H9 (cell line): ENCODE measurements at regions not wholly inside any gene's neighbourhood (a gene's known extent, or its start where the extent isn't known, plus 50 kb on each side); places are given as distances from the start of the nearest gene placed in this dataset.

Experiments used
- DNase-seq: peaks from one replicate; pipeline ENCODE4 v3.0.0-alpha.2; 2017
- H2AFZ ChIP-seq: one replicate; pipeline ENCODE4 v1.6.1; 2013; ENCODE audit warnings: mild to moderate bottlenecking, low read length, control low read depth, moderate library complexity
- H2AK5ac ChIP-seq: 2 replicates; pipeline ENCODE4 v1.6.1; 2013; ENCODE audit warnings: low read length, control low read depth, mixed read lengths; ENCODE audit not compliant: insufficient read length
- H2BK120ac ChIP-seq: one replicate; pipeline ENCODE4 v1.6.1; 2013; ENCODE audit warnings: low read depth, mild to moderate bottlenecking, low read length, control low read depth, inconsistent platforms; ENCODE audit not compliant: poor library complexity, severe bottlenecking
- H2BK12ac ChIP-seq: 2 replicates; pipeline ENCODE4 v1.6.1; 2013; ENCODE audit warnings: low read length, control low read depth, mixed read lengths, low read depth; ENCODE audit not compliant: insufficient read length
- H2BK15ac ChIP-seq: 2 replicates; pipeline ENCODE4 v1.6.1; 2013; ENCODE audit warnings: low read depth, low read length, control low read depth
- H2BK20ac ChIP-seq: one replicate; pipeline ENCODE4 v1.6.1; 2013; ENCODE audit warnings: low read depth, mild to moderate bottlenecking, low read length, control low read depth, inconsistent platforms; ENCODE audit not compliant: poor library complexity, severe bottlenecking
- H2BK5ac ChIP-seq: 2 replicates; pipeline ENCODE4 v1.6.1; 2013; ENCODE audit warnings: low read length, control low read depth, mixed read lengths; ENCODE audit not compliant: insufficient read length
- H3K14ac ChIP-seq: 2 replicates; pipeline ENCODE4 v1.6.1; 2013; ENCODE audit warnings: low read length, control low read depth; ENCODE audit not compliant: insufficient read depth
- H3K18ac ChIP-seq: 2 replicates; pipeline ENCODE4 v1.6.1; 2013; ENCODE audit warnings: low read depth, mild to moderate bottlenecking, mixed read lengths, low read length, control low read depth; ENCODE audit not compliant: insufficient read length
- H3K23ac ChIP-seq: 2 replicates; pipeline ENCODE4 v1.6.1; 2013; ENCODE audit warnings: low read length, control low read depth, mixed read lengths, low read depth; ENCODE audit not compliant: insufficient read length
- H3K23me2 ChIP-seq: 2 replicates; pipeline ENCODE4 v1.6.1; 2013; ENCODE audit warnings: low read depth, mild to moderate bottlenecking, mixed read lengths, low read length, control low read depth; ENCODE audit not compliant: insufficient read length, poor library complexity, severe bottlenecking
- H3K27ac ChIP-seq: 2 replicates; pipeline ENCODE4 v1.5.1; 2013; ENCODE audit warnings: low read length, control low read depth, mixed read lengths, low read depth; ENCODE audit not compliant: insufficient read length
- H3K27me3 ChIP-seq: 2 replicates; pipeline ENCODE4 v1.6.1; 2013; ENCODE audit warnings: low read length, control low read depth, inconsistent platforms; ENCODE audit not compliant: insufficient read depth
- H3K4ac ChIP-seq: 2 replicates; pipeline ENCODE4 v1.6.1; 2013; ENCODE audit warnings: low read depth, mild to moderate bottlenecking, control low read depth, inconsistent platforms, low read length, moderate library complexity
- H3K4me1 ChIP-seq: 2 replicates; pipeline ENCODE4 v1.6.1; 2013; ENCODE audit warnings: low read length, control low read depth, inconsistent platforms; ENCODE audit not compliant: insufficient read depth
- H3K4me2 ChIP-seq: 2 replicates; pipeline ENCODE4 v1.6.1; 2013; ENCODE audit warnings: low read length, control low read depth, mixed read lengths; ENCODE audit not compliant: insufficient read length, insufficient read depth
- H3K56ac ChIP-seq: 2 replicates; pipeline ENCODE4 v1.6.1; 2013; ENCODE audit warnings: low read depth, mild to moderate bottlenecking, mixed read lengths, low read length, control low read depth; ENCODE audit not compliant: insufficient read length
- H3K79me1 ChIP-seq: 2 replicates; pipeline ENCODE4 v1.6.1; 2013; ENCODE audit warnings: low read depth, mild to moderate bottlenecking, moderate library complexity, low read length, control low read depth, inconsistent platforms; ENCODE audit not compliant: insufficient read depth, poor library complexity, severe bottlenecking
- H3K79me2 ChIP-seq: 2 replicates; pipeline ENCODE4 v1.6.1; 2013; ENCODE audit warnings: low read length, control low read depth, inconsistent platforms; ENCODE audit not compliant: insufficient read depth
- H3K9ac ChIP-seq: 2 replicates; pipeline ENCODE4 v1.6.1; 2013; ENCODE audit warnings: low read length, control low read depth, mixed read lengths; ENCODE audit not compliant: insufficient read length; ENCODE audit errors: extremely low read depth
- H3K9me3 ChIP-seq: one replicate; pipeline ENCODE4 v1.6.1; 2013; ENCODE audit warnings: low read depth, low read length, inconsistent platforms; ENCODE audit not compliant: control insufficient read depth
- H3T11ph ChIP-seq: one replicate; pipeline ENCODE4 v1.6.1; 2013; ENCODE audit warnings: mild to moderate bottlenecking, low read length, control low read depth, inconsistent platforms
- H4K20me1 ChIP-seq: one replicate; pipeline ENCODE4 v1.6.1; 2013; ENCODE audit not compliant: control insufficient read depth, insufficient read length, insufficient read depth
- H4K5ac ChIP-seq: 2 replicates; pipeline ENCODE4 v1.6.1; 2013; ENCODE audit warnings: low read depth, mild to moderate bottlenecking, mixed read lengths, low read length, control low read depth; ENCODE audit not compliant: insufficient read length
- H4K8ac ChIP-seq: replicated peaks from 2 replicates; pipeline ENCODE4 v1.6.1; 2013; ENCODE audit warnings: low read length, control low read depth, mixed read lengths, low read depth; ENCODE audit not compliant: insufficient read length
- H4K91ac ChIP-seq: 2 replicates; pipeline ENCODE4 v1.6.1; 2013; ENCODE audit warnings: low read depth, mild to moderate bottlenecking, moderate library complexity, mixed read lengths, low read length, control low read depth; ENCODE audit not compliant: insufficient read length
- H3K27ac Mint-ChIP-seq, 3 experiments: 2 replicates in 2 of 3; 3 replicates in 1 of 3; pipeline ENCODE4 v1.8.0; 2020 to 2021; ENCODE audit warnings: mixed read lengths in 3 of 3, mild to moderate bottlenecking in 1 of 3, moderate library complexity in 1 of 3
- H3K27me3 Mint-ChIP-seq: 2 replicates; pipeline ENCODE4 v1.8.0; 2021; ENCODE audit warnings: low read depth, mild to moderate bottlenecking, moderate library complexity, mixed read lengths
- H3K36me3 Mint-ChIP-seq, 3 experiments: 2 replicates in 2 of 3; 3 replicates in 1 of 3; pipeline ENCODE4 v1.8.0; 2020 to 2021; ENCODE audit warnings: low read depth in 3 of 3, mixed read lengths in 3 of 3; ENCODE audit not compliant: insufficient read depth in 1 of 3
- H3K4me1 Mint-ChIP-seq, 2 experiments: 2 replicates each; pipeline ENCODE4 v1.8.0; 2020; ENCODE audit warnings: mixed read lengths in 2 of 2
- H3K4me3 Mint-ChIP-seq, 2 experiments: 2 replicates in 1 of 2; 3 replicates in 1 of 2; pipeline ENCODE4 v1.8.0; 2020 to 2021; ENCODE audit warnings: mild to moderate bottlenecking in 2 of 2, mixed read lengths in 2 of 2, moderate library complexity in 1 of 2
- H3K9me3 Mint-ChIP-seq, 2 experiments: 2 replicates in 1 of 2; 3 replicates in 1 of 2; pipeline ENCODE4 v1.8.0; 2020; ENCODE audit warnings: mild to moderate bottlenecking in 2 of 2, mixed read lengths in 2 of 2, moderate library complexity in 1 of 2
- WGBS: extraction: QIAGEN DNeasy Blood & Tissue Kit; methylation state at CpG from one replicate; pipeline ENCODE4 v1.1.7; 2013; ENCODE audit warnings: missing lambda C conversion rate, low lambda C conversion rate, mixed read lengths; ENCODE audit not compliant: insufficient read length; ENCODE audit errors: extremely low coverage; 5-methylcytosine and 5-hydroxymethylcytosine counted together
- TF ChIP-seq, protein P1 (sequence below): fragments of 200-600 bp; sonication (generic); conservative IDR thresholded peaks from 3 replicates; pipeline ENCODE4 v1.8.0; 2021; ENCODE audit warnings: antibody characterized with exemption, mild to moderate bottlenecking

DNA sequence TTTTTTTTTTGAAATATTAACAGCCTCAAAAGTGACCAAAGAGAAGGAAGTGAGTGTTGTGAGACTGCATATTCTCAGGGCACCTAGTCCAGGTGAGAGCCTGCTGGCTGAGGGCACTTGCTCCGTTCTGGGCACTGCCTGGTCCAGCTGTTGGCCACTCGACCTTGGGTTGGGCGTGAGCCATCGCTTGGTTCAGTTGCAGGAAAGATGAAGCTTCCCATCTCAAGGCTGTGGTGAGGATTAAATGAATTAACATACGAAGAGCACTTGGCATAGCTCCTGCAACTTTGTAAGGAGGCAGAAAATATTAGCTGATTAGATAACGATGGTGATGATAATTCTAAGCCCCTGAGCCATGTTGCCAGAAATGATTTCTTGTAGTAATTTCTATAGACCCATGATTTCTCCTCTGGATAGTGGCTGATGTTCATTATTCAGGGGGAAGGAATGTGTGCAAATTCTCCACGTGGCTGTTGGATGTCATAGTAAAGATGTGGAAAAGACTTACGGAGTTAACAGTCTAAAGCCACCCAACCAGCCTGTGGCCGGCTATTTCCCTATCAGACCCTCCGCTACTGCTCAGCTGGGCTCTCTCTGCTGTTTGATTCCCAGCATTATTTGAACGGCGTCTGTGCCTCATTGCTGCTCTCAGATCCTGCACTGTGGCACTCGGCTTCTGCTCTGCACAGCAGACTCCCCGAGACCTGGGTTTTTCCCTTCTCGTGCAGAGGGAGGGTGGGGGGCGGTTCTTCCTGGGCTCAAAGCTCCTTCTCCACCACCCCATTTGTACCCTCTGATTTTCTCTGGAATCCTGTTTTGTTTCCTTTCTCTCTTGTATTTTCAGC lies 221.1 kb downstream of the GALR1 start:
- Histone ChIP-seq H4K20me1 (no peaks in the 10 kb centered on the region), H2BK120ac (no peak overlapping the region), H3K4me2 (no peak overlapping the region), H3K4ac (no peak overlapping the region), H2AFZ (no peak overlapping the region), H3K79me1 (no peaks in the 10 kb centered on the region), H3K4me1 (peaks cover 3% of the 10 kb centered on the region; the same call in 1 of the 2 replicates), H3K56ac (no peak overlapping the region), H4K91ac (no peak overlapping the region), H3K18ac (no peak overlapping the region), H4K8ac (no peak overlapping the region), H2BK5ac (no peak overlapping the region), H3K23ac (no peak overlapping the region), H3K9ac (no peak overlapping the region), H2AK5ac (no peak overlapping the region), H2BK20ac (no peak overlapping the region), H3K27me3 (no peaks in the 10 kb centered on the region), H4K5ac (no peak overlapping the region), H3T11ph (no peak overlapping the region), H3K9me3 (no peaks in the 10 kb centered on the region), H3K27ac (no peak overlapping the region), H3K79me2 (no peaks in the 10 kb centered on the region), H2BK15ac (no peak overlapping the region), H3K14ac (no peak overlapping the region), H2BK12ac (no peak overlapping the region), H3K23me2 (no peaks in the 10 kb centered on the region)
- TF ChIP-seq, protein P1, sequence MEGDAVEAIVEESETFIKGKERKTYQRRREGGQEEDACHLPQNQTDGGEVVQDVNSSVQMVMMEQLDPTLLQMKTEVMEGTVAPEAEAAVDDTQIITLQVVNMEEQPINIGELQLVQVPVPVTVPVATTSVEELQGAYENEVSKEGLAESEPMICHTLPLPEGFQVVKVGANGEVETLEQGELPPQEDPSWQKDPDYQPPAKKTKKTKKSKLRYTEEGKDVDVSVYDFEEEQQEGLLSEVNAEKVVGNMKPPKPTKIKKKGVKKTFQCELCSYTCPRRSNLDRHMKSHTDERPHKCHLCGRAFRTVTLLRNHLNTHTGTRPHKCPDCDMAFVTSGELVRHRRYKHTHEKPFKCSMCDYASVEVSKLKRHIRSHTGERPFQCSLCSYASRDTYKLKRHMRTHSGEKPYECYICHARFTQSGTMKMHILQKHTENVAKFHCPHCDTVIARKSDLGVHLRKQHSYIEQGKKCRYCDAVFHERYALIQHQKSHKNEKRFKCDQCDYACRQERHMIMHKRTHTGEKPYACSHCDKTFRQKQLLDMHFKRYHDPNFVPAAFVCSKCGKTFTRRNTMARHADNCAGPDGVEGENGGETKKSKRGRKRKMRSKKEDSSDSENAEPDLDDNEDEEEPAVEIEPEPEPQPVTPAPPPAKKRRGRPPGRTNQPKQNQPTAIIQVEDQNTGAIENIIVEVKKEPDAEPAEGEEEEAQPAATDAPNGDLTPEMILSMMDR, result no peak
- Mint-ChIP-seq H3K9me3 (no peaks in the 10 kb centered on the region), H3K27me3 (no peaks in the 10 kb centered on the region), H3K4me1 (peaks cover 10 to 11% of the 10 kb centered on the region in 2 experiments), H3K36me3 (no peaks in the 10 kb centered on the region), H3K27ac (peak overlapping the region in 2 of 3 experiments; percentile 2 to 15; a peak in 1 of 7 replicates), H3K4me3 (no peak overlapping the region)
- no CpG with 5 or more reads among the region's 16 CpGs for WGBS
- no peak for DNase-seq
